IPS DF 4.7 (cell line): ENCODE measurements at regions not wholly inside any gene's neighbourhood (a gene's known extent, or its start where the extent isn't known, plus 50 kb on each side); places are given as distances from the start of the nearest gene placed in this dataset.

Experiments
- DNase-seq: peaks from one replicate; pipeline ENCODE4 v3.0.0-alpha.2; 2013; ENCODE audit warnings: low spot score; ENCODE audit errors: extremely low read depth

DNA sequence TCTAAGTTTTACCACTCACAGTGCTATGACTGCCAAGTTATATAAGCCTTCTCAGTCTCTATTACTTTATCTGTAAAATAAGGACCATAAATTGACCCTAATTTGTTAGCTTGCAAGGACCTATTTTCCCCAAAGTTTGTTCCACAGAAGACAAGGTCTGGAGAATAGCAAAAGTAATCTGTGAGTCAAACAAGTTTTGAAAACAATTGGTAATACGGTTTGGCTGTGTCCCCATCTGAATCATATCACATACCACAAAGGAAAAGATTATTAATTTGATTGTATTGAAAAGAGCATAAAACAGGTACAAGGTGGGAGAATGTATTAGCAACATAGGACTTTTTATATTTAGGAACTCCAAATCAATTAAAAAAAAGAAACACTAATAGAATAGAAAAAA, 124.0 kb upstream of the TARS1 start:
- DNase-seq: no peak

DNA sequence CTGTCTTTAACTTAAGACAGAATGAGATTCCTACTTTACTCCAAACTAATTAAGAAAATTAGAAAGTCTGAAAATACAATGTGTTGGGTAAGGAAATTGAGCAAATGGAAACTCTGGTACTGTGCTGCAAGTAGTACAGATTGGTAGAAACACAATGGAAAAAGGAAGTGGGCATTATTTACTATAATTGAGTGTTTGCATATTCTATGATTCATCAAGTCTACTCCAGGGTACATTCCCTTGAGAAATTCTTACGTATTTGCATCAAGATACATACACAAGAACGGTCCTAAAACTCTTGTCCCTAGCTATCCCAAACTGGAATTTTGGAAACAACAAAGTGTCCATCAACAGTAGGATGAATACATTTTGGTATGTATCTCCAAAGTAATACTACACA, 123.5 kb upstream of the TARS1 start:
- no peak for DNase-seq

DNA sequence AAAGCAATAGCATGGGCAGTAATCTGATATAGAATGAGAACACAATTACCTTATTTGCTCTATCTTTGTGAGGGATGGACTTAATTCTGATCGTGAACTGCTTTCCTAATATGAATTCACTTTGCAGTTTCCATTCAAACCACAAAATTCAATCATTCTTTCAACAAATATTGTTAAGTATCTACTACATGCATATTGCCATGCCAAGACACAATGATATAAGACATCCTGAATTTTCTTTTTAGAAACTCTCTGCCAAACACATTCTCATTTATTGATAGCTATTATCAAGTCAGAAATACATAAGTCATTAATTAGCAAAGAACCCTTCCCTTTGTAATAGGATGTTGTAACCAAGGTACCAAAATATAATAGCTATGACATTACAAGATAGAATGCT, 121.6 kb upstream of the TARS1 start:
- DNase-seq: no peak

DNA sequence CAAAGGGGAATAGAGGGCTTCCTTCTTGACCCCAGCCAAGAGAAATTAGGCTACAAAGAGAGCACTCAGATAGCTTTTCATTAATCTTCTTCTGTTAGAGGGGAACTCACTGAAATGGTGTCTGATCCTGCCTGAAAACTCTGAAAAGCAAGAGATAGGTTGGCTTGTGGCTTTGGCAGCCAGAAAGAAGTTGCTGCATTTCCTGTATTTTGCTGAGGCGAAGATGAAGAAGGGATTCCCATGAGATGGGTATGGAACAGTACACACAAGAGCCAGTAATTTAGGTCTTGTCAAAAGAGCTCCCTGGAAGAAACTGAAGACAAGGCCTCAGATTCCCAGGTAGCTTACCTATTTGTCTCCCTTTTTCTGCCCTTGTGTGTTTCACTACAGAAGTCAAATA, 120.9 kb upstream of the TARS1 start:
- DNase-seq: no peak

DNA sequence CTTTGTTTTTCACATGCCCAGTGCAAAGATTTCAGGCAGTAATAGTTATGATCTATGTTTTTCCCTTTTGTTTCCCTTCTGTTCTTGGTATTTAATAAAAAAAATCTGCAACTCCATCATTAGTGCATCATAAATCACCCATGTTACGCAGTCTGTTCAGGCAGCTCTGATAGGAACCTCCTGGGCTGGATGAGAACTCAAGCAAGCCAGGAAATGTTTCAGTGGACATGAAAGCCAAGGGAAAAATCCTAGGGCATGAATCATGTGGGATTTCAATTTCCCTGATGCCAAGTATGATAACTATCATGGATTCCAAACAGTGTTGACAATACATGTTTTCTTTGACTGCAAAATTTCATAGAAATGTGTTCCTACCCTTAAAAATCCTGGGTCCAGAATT, 119.7 kb upstream of the TARS1 start:
- no peak for DNase-seq

DNA sequence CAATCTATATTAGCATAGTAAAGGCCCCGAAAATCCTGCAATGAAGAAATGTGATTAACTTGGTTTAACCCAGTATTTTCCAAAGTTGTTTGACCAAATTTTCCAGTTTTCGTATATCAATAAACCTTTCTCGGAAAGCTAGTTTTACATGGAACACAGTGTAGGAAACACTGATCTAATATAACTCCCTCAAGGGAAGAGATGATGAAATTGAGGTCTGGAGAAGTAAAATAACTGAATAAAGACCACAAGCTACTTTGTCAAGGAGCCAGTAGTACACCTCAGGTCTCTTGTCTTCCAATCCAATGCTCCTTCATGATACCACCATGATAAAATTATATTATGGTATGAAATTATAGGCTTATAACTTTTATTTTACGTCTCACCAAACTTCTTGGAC, 118.1 kb upstream of the TARS1 start:
- DNase-seq: no peak

DNA sequence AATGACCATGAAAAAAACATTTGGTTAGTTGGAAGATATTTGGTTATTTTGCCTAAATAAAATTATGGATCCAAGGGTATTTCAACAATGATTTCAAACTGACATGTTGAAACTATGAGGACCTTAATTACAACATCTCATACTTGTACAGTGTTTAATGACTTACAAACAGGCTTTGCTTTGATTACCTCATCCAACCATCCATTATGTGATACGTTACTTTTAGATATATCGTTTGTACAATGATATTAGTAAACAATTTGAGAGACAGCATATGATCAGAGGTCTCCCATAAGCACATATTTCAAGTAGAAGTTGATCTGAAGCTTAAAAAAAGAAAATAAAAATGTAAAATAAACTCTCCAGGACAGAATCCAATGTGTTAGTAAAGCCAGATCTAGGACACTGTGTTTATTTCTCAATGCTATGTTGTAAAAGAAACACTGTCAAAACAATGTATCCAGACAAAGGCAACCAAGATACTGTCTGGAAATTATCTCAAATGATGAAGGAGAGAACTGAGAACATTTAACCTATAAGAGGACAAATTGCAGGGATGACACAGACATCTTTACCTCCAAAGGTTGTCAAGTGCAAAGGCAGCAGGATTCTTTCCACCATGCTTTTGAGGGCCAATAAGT, 116.0 kb upstream of the TARS1 start:
- no peak for DNase-seq

DNA sequence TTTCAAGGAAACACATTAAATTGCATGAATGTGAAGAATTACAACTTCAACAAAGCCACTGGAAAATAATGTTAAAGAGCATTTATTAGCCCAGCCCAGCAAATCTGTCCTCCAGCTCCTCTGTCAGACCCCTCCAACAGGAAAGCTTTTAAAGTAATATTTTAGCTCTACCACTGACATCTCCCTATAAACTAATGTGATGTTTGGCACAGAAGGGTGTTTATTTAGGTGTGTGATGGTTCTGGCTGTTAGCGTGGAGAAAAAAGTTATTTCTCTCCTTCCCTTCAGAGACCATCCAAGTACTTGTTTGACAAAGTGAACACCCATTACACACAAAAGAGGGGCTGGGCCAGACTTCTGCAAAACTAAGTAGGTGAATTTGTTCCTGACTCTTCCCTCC, 111.9 kb upstream of the TARS1 start:
- no peak for DNase-seq

- no peak for DNase-seq
These were observed 110.9 kb upstream of the TARS1 start for GRCh38 chr5:33329891-33330290.

GRCh38 chr5:33330426-33330825, 110.3 kb upstream of the TARS1 start:
- no peak for DNase-seq

DNA sequence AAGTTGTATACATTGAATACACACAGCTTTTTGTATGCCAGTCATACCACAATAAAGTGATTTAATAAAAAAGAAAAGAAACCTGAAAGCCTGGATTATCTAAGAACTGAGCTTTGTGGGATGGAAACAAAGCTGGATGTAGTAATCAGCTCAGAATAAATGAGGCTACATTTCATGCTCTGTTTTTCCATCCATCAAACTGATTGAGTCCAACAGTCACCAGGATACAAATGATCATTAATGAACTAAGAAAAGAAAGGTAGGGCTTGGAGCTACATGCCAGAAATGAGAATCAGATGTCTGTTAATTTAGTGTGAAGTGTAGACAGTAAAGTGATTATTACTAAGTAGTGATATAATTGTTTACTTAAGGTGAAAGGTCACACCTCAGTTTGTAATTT, 109.8 kb upstream of the TARS1 start:
- no peak for DNase-seq

- no peak for DNase-seq
These were observed 108.0 kb upstream of the TARS1 start for GRCh38 chr5:33332804-33333203.

- no peak for DNase-seq
These were observed 105.9 kb upstream of the TARS1 start for GRCh38 chr5:33334829-33335228.

- no peak for DNase-seq
These were observed 103.7 kb upstream of the TARS1 start for GRCh38 chr5:33336891-33337636.

DNA sequence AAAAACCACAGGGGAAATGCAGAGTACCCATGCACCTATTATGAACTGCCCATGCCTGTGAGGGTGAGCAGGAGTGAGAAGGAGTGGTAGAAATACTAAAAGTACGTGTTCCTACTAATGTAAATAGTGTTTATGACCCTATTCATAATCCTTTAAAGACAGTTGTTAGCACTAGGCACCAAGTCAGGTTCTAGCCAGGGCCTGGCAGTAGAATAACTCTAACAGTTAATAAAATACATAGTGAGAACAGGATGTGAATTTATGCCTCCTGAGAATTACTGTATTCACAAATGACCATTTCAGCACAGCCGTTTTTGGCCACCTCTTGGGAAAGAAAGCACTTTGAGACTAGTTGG, 103.2 kb upstream of the TARS1 start:
- DNase-seq: no peak

DNA sequence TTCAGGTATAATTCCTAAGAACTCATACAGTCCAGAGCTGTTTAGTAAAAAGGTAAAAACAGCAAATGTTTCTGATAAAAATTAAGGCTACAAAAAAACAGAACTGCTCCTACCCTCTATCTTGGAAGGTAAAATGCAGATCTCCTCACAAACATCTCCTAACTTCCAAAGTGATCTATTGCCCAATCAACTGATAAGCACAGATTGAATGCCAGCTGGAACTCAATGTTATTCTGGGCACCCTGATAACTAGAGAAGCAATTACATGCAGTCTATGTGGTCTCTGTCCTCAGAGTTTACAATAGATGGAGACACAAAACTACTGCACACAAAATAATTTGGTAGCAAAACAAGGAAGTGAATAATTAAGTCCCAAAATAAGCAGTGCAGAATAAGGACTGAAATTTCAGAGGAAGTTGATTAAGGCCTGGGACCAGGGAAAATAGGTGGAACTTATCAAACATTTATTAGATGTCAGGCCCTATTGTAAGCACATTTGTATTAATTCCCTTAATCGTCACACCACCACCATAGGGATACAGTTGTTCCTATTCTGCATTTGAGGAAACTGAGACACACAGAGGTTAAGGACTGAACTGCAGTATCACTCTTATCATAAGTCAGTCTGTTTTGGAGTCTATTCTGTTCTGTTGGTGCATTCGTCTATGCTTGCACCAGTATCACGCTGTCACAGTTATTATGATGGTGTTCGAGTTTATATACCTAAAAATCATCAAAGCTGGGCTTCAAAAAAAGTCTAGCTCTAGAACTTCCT, 102.2 kb upstream of the TARS1 start:
- DNase-seq: no peak

- no peak for DNase-seq
These were observed 101.4 kb upstream of the TARS1 start for GRCh38 chr5:33339413-33339812.

GRCh38 chr5:33340195-33340594, 100.6 kb upstream of the TARS1 start:
- DNase-seq: peak; percentile 36

- DNase-seq: no peak
These were observed 99.4 kb upstream of the TARS1 start for GRCh38 chr5:33341351-33341750.

DNA sequence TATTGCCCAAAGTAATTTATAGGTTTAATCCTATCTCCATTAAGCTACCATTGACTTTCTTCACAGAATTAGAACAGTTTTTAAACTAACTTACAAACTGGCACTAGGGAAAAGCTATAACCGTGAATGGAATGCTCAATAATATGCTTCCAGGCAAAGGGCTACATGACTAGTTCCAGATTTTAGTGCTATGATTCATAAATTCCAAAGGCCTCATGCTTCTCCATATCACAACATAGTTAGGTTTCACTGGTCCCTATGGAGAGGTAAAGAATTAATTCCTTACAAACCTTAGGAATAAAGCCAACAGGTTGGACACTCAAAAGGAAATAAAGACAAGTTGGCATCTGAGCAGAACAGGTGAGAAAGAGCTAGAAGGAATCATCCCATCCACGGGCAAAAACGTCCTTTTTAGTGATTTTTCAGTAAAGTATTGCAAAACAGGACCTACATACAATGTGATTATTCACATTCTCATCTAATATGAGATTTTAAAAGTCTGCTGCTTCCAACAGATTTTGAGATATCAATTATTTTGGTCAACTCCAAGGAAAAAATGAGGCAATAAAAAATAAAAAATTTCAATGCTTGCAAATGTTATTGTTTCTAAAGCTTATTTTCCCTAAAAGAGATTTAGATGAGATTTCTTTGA, 97.0 kb upstream of the TARS1 start:
- no peak for DNase-seq

DNA sequence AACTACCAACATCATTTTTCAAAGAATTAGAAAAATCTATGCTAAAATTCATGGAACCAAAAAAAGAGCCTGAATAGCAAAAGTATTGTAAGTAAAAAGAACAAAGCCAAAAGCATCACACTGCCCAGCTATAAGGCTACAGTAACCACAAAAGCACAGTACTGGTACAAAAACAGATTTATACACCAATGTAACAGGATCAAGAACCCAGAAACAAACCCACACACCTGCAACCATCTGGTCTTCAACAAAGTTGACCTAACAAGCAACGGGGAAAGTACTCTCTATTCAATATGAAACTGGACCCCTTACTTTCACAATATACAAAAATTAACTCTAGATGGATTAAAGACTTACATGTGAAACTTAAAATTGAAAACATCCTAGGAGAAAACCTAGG, 94.2 kb upstream of the TARS1 start:
- no peak for DNase-seq

DNA sequence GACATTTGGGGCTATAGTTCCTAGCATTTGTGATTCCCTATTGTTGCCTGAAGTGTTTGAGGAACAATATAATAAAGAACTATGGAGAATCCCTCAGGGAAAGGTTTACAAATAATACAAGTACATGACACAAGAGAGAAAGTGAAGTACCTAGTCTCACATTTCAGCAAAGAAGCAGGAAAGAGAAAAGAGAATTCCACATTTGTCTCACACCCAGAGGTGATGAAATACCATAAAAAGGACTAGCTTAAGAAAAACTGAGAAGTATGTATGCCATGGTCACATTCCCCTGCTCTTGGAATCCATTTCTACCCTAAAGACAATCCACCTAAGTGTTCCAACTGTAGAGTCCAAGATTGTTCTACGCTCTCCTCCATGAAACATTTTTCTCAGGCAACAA, 79.0 kb upstream of the TARS1 start:
- DNase-seq: no peak
